ENCODE measurements at regions not wholly inside any gene's neighbourhood (a gene's known extent, or its start where the extent isn't known, plus 50 kb on each side); places are given as distances from the start of the nearest gene placed in this dataset.

GRCh38 chr2:64383016-64383591 lies 70.9 kb upstream of the LGALSL start:
- TF ChIP-seq CTCF (IDR thresholded peaks at IDR 0.05; ENCODE audit: low read length) (no peak), EZH2 (optimal IDR thresholded peaks at IDR 0.05; ENCODE audit: low read depth, low read length) (no peak), EZH2phosphoT487 (IDR thresholded peaks at IDR 0.05; ENCODE audit: low read length) (no peak)
- DNase-seq = no peak
- Histone ChIP-seq H3K79me2 (ENCODE audit: low read length) (no peaks in the 10 kb centered on the region), H3K9me3 (replicated peaks; ENCODE audit: insufficient read depth, low read length) (no peaks in the 10 kb centered on the region), H3K9me2 (replicated peaks; ENCODE audit: insufficient read depth, low read length) (no peaks in the 10 kb centered on the region), H3K4me2 (ENCODE audit: low read depth, low read length) (no peak overlapping the region), H3F3A (ENCODE audit: insufficient read depth, low read length) (no peaks in the 10 kb centered on the region), H4K20me1 (ENCODE audit: insufficient read depth, low read length) (no peaks in the 10 kb centered on the region), H3K4me1 (ENCODE audit: low read length) (no peaks in the 10 kb centered on the region), H3K9ac (ENCODE audit: low read length) (no peak overlapping the region), H3K4me3 (ENCODE audit: low read length) (no peak overlapping the region), H3K27me3 (replicated peaks; ENCODE audit: insufficient read depth, low read length) (no peaks in the 10 kb centered on the region), H3K27ac (ENCODE audit: low read length) (no peak overlapping the region), H2AFZ (ENCODE audit: low read length) (no peak overlapping the region), H3K36me3 (replicated peaks; ENCODE audit: insufficient read depth, low read length) (no peaks in the 10 kb centered on the region)

GRCh38 chr2:64383881-64384280 lies 70.1 kb upstream of the LGALSL start:
- Histone ChIP-seq H3K9me3 (replicated peaks; ENCODE audit: insufficient read depth, low read length) (no peaks in the 10 kb centered on the region), H3K79me2 (ENCODE audit: low read length) (no peaks in the 10 kb centered on the region), H4K20me1 (ENCODE audit: insufficient read depth, low read length) (no peaks in the 10 kb centered on the region), H3K27ac (ENCODE audit: low read length) (no peak overlapping the region), H3K27me3 (replicated peaks; ENCODE audit: insufficient read depth, low read length) (no peaks in the 10 kb centered on the region), H3K9me2 (replicated peaks; ENCODE audit: insufficient read depth, low read length) (no peaks in the 10 kb centered on the region), H3F3A (ENCODE audit: insufficient read depth, low read length) (no peaks in the 10 kb centered on the region), H3K4me1 (ENCODE audit: low read length) (no peaks in the 10 kb centered on the region), H3K36me3 (replicated peaks; ENCODE audit: insufficient read depth, low read length) (no peaks in the 10 kb centered on the region), H3K4me3 (ENCODE audit: low read length) (no peak overlapping the region), H2AFZ (ENCODE audit: low read length) (no peak overlapping the region), H3K4me2 (ENCODE audit: low read depth, low read length) (no peak overlapping the region), H3K9ac (ENCODE audit: low read length) (no peak overlapping the region)
- DNase-seq = no peak
- TF ChIP-seq EZH2phosphoT487 (IDR thresholded peaks at IDR 0.05; ENCODE audit: low read length) (no peak), EZH2 (optimal IDR thresholded peaks at IDR 0.05; ENCODE audit: low read depth, low read length) (no peak), CTCF (IDR thresholded peaks at IDR 0.05; ENCODE audit: low read length) (no peak)

- Histone ChIP-seq H3K27me3 (replicated peaks; ENCODE audit: insufficient read depth, low read length) (no peaks in the 10 kb centered on the region), H3K79me2 (ENCODE audit: low read length) (no peaks in the 10 kb centered on the region), H2AFZ (ENCODE audit: low read length) (no peak overlapping the region), H3K9me3 (replicated peaks; ENCODE audit: insufficient read depth, low read length) (no peaks in the 10 kb centered on the region), H3K36me3 (replicated peaks; ENCODE audit: insufficient read depth, low read length) (no peaks in the 10 kb centered on the region), H3K27ac (ENCODE audit: low read length) (no peak overlapping the region), H3K4me3 (ENCODE audit: low read length) (no peak overlapping the region), H3K4me1 (ENCODE audit: low read length) (no peaks in the 10 kb centered on the region), H4K20me1 (ENCODE audit: insufficient read depth, low read length) (no peaks in the 10 kb centered on the region), H3K9ac (ENCODE audit: low read length) (no peak overlapping the region), H3K9me2 (replicated peaks; ENCODE audit: insufficient read depth, low read length) (no peaks in the 10 kb centered on the region), H3F3A (ENCODE audit: insufficient read depth, low read length) (no peaks in the 10 kb centered on the region), H3K4me2 (ENCODE audit: low read depth, low read length) (no peak overlapping the region)
- TF ChIP-seq EZH2 (optimal IDR thresholded peaks at IDR 0.05; ENCODE audit: low read depth, low read length) (no peak), CTCF (IDR thresholded peaks at IDR 0.05; ENCODE audit: low read length) (no peak), EZH2phosphoT487 (IDR thresholded peaks at IDR 0.05; ENCODE audit: low read length) (no peak)
- DNase-seq = no peak
Measured at GRCh38 chr2:64386676-64387075, 67.3 kb upstream of the LGALSL start.
